Muscle of leg (tissue), 3 donors: ENCODE measurements at regions not wholly inside any gene's neighbourhood (a gene's known extent, or its start where the extent isn't known, plus 50 kb on each side); places are given as distances from the start of the nearest gene placed in this dataset.
A peak's percentile ranks its signal among the peaks of the same experiment; 100 is the strongest.
"Not testable (repeated sequence)": the region's sequence is repeated elsewhere in the genome, so short reads cannot be mapped to it uniquely, and the experiment has no call there.

ENCODE experiments used
- DNase-seq: peaks from one replicate; pipeline ENCODE4 v3.0.0; 2013
- H3K27ac ChIP-seq: one replicate; pipeline ENCODE4 v1.5.1; 2013; ENCODE audit warnings: mild to moderate bottlenecking, low read length, control low read depth
- H3K27me3 ChIP-seq: one replicate; pipeline ENCODE4 v1.6.1; 2013; ENCODE audit warnings: low read length; ENCODE audit not compliant: control insufficient read depth, insufficient read depth
- H3K36me3 ChIP-seq: one replicate; pipeline ENCODE4 v1.6.1; 2013; ENCODE audit warnings: low read length; ENCODE audit not compliant: control insufficient read depth, insufficient read depth
- H3K4me1 ChIP-seq: one replicate; pipeline ENCODE4 v1.6.1; 2013; ENCODE audit warnings: low read length; ENCODE audit not compliant: control insufficient read depth, insufficient read depth
- H3K4me3 ChIP-seq: one replicate; pipeline ENCODE4 v1.5.1; 2013; ENCODE audit warnings: low read length, control low read depth
- H3K9me3 ChIP-seq: replicated peaks from 2 replicates; pipeline ENCODE4 v1.6.1; 2013; ENCODE audit warnings: low read depth, low read length; ENCODE audit not compliant: control insufficient read depth
- WGBS: methylation state at CpG from one replicate; pipeline ENCODE4 v1.1.5; 2013; ENCODE audit warnings: missing lambda C conversion rate; ENCODE audit not compliant: insufficient coverage; 5-methylcytosine and 5-hydroxymethylcytosine counted together

DNA sequence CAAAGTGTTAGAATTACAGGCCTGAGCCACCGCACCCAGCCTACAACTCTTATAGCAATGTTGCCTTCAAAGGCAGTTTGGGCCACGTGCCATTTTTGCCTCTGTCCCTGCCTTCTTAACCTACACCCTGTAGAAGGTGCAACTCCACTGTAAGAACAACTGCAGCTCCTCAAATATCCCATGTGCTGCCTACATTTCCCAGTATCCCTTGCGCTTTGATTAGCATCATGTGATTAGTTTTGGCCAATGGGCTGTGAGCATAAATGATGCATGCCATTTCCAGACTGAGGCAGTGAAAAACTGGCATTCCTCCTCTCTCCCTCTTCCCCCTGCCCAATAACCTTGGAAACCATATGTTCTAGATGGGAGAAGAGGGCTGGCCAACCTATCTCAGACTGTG is 75.2 kb upstream of the MRI1 start:
- Histone ChIP-seq H3K4me1 (peaks cover 30% of the 10 kb centered on the region), H3K9me3 (no peaks in the 10 kb centered on the region), H3K27ac (no peak overlapping the region), H3K27me3 (peaks cover 6% of the 10 kb centered on the region), H3K36me3 (no peaks in the 10 kb centered on the region), H3K4me3 (no peak overlapping the region)
- WGBS, result 77% methylated on average over 2 of the region's 3 CpGs
- peak; percentile 36 for DNase-seq

DNA sequence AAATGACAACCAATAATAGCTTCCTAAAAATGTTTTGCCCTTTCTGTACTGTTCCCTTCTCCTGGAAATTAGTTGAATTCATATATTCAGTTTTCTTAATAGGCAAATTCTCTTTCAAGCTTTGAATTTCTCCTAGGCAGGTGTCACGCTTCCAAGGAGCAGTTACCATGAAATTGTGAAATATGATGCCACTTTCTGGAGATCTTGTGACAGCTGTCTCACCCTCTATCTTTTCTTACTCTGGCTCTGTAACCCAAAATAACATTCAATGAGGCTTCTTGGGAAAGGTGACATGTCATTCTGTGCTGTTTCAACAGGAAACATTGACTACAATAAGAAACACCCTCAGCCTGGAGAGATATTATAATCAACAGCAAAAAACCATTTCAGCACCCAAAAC is 80.3 kb upstream of the MRI1 start:
- no CpG with 5 or more reads among the region's 1 CpG for WGBS
- Histone ChIP-seq H3K36me3 (no peaks in the 10 kb centered on the region), H3K4me3 (no peak overlapping the region), H3K27me3 (no peaks in the 10 kb centered on the region), H3K4me1 (peaks cover 17% of the 10 kb centered on the region), H3K9me3 (peaks cover 11% of the 10 kb centered on the region), H3K27ac (no peak overlapping the region)
- no peak for DNase-seq

DNA sequence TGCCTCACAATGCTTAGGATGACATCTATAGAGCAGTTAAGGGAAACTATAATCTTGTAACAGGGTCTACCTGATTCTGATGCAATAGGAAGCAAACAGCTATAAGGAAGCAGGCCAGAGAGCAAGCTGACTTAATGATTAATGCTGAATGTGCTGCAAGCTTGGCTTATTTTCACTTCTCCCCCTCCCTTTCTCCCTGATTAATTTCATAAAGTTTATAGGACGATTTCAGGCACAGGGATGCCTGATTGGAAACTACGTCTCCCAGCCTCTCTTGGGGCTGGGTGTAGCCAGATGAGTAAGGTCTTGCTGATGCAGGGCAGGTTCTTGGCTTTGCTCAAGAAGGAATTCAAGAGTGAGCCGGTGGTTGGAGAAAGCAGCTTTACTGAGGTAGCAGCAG is 82.8 kb upstream of the MRI1 start:
- DNase-seq, result no peak
- H3K27ac ChIP-seq, result no peak overlapping the region
- peaks cover 11% of the 10 kb centered on the region for H3K9me3 ChIP-seq
- H3K27me3 ChIP-seq, result no peaks in the 10 kb centered on the region
- H3K36me3 ChIP-seq, result no peaks in the 10 kb centered on the region
- no peak overlapping the region for H3K4me3 ChIP-seq
- peaks cover 15% of the 10 kb centered on the region for H3K4me1 ChIP-seq
- 60% methylated on average over 1 of the region's 3 CpGs for whole genome bisulfite sequencing

DNA sequence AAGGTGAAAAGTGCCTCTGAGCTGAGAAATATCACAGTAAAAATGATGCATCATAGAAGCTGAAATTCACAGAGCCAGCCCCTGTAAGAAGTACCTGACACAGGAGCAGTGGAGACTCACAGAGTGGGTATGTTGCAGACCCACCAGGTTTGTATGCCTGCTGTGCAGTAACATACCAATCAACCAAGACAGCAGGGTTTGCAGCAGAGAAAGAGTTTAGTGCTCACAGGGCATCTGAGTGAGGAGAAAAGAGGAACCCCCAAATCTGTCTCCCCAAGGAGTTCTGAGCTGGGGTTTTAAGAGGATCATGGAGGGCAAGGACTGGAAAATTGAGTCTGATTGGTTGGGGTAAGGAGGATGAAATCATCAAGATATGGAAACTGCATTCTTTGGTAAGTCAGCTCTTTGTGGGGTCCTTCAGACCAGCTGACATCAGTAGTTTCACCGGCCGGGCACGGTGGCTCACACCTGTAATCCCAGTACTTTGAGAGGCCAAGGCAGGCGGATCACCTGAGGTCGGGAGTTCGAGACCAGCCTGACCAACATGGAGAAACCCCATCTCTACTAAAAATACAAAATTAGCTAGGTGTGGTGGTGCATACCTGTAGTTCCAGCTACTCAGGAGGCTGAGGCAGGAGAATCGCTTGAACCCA is 83.5 kb upstream of the MRI1 start:
- not testable (repeated sequence) for H3K4me3 ChIP-seq, DNase-seq, H3K27me3 ChIP-seq, H3K27ac ChIP-seq, H3K4me1 ChIP-seq, H3K36me3 ChIP-seq
- peaks cover 11% of the 10 kb centered on the region for H3K9me3 ChIP-seq
- WGBS, result no CpG with 5 or more reads among the region's 7 CpGs

DNA sequence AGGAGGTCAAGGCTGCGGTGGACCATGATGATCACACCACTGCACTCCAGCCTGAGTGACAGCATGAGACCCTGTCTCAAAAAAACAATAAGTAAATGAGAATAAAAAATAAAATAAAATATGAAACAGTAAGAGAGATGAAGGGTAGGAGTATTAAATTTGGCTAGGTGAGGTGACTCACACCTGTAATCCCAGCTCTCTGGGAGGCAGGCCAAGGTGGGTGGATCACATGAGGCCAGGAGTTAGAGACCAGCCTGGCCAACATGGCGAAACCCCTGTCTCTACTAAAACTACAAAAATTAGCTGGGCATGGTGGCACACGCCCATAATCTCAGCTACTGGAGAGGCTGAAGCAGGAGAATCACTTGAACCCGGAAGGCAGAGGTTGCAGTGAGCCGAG is 87.4 kb upstream of the MRI1 start:
- DNase-seq, H3K27ac ChIP-seq, H3K27me3 ChIP-seq, H3K4me3 ChIP-seq, H3K36me3 ChIP-seq, H3K4me1 ChIP-seq: not testable (repeated sequence)
- peaks cover 11% of the 10 kb centered on the region for H3K9me3 ChIP-seq
- 71% methylated on average over 1 of the region's 5 CpGs for WGBS

- 86% methylated on average over 1 of the region's 7 CpGs for WGBS
- H3K27ac ChIP-seq, H3K36me3 ChIP-seq, H3K4me3 ChIP-seq, H3K9me3 ChIP-seq, H3K4me1 ChIP-seq, DNase-seq, H3K27me3 ChIP-seq: not testable (repeated sequence)
Observed at GRCh38 chr19:13672480-13673175, 91.7 kb upstream of the MRI1 start.

GRCh38 chr19:13670846-13671245 is 93.5 kb upstream of the MRI1 start:
- Histone ChIP-seq H3K4me1 (no peaks in the 10 kb centered on the region), H3K36me3 (no peaks in the 10 kb centered on the region), H3K27ac (no peak overlapping the region), H3K27me3 (no peaks in the 10 kb centered on the region), H3K4me3 (no peak overlapping the region), H3K9me3 (no peaks in the 10 kb centered on the region)
- no peak for DNase-seq
- WGBS, result 72% methylated on average over 2 of the region's 4 CpGs

- no peak for DNase-seq
- no peaks in the 10 kb centered on the region for H3K36me3 ChIP-seq
- WGBS, result no CpG with 5 or more reads among the region's 4 CpGs
- H3K4me3 ChIP-seq, result no peak overlapping the region
- no peaks in the 10 kb centered on the region for H3K9me3 ChIP-seq
- H3K27me3 ChIP-seq, result no peaks in the 10 kb centered on the region
- H3K27ac ChIP-seq, result no peak overlapping the region
- peaks cover 2% of the 10 kb centered on the region for H3K4me1 ChIP-seq
Observed at GRCh38 chr19:13669780-13670355, 94.5 kb upstream of the MRI1 start.

GRCh38 chr19:13668964-13669363 is 95.4 kb upstream of the MRI1 start:
- WGBS, result 94% methylated on average over 6 of the region's 9 CpGs
- no peak for DNase-seq

GRCh38 chr19:13666165-13666564 is 98.2 kb upstream of the MRI1 start:
- Histone ChIP-seq H3K4me1 (peaks cover 2% of the 10 kb centered on the region), H3K36me3 (no peaks in the 10 kb centered on the region), H3K27me3 (no peaks in the 10 kb centered on the region), H3K4me3 (no peak overlapping the region), H3K27ac (no peak overlapping the region), H3K9me3 (no peaks in the 10 kb centered on the region)
- WGBS, result 65% methylated on average over 12 of the region's 15 CpGs
- DNase-seq, result no peak

More at GRCh38 chr19:13668964-13669363, 95.4 kb upstream of the MRI1 start:
- Histone ChIP-seq H3K4me1 (peaks cover 2% of the 10 kb centered on the region), H3K27ac (no peak overlapping the region), H3K27me3 (no peaks in the 10 kb centered on the region), H3K9me3 (no peaks in the 10 kb centered on the region), H3K36me3 (no peaks in the 10 kb centered on the region), H3K4me3 (no peak overlapping the region)
